GM18867 (cell line): ENCODE measurements at regions not wholly inside any gene's neighbourhood (a gene's known extent, or its start where the extent isn't known, plus 50 kb on each side); places are given as distances from the start of the nearest gene placed in this dataset.

Source experiments
- ATAC-seq: cut with Tn5 transposase; IDR thresholded peaks from one replicate; pipeline ENCODE4 v1.9.1; 2021; ENCODE audit warnings: mild to moderate bottlenecking, moderate library complexity; ENCODE audit not compliant: unreplicated experiment

DNA sequence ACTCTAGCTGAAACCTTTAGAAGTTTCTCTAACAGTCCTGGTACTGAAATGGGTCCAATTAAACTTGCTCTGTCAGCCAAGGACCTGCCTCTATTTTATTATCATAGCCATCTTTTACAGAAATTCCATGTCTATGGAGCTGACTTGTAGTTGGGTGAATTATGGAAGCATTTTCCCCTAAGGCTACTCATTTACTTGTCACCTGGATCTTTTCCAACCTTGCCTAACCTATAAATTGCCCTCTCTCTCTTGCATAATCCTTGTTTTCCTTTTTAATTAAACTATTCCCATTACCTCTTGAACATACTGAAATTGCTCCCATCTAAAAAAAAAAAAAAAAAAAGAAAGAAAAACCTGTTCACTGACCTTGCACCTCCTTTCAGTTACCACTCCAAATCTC lies 74.6 kb upstream of the DOK6 start:
- no peak for ATAC-seq

DNA sequence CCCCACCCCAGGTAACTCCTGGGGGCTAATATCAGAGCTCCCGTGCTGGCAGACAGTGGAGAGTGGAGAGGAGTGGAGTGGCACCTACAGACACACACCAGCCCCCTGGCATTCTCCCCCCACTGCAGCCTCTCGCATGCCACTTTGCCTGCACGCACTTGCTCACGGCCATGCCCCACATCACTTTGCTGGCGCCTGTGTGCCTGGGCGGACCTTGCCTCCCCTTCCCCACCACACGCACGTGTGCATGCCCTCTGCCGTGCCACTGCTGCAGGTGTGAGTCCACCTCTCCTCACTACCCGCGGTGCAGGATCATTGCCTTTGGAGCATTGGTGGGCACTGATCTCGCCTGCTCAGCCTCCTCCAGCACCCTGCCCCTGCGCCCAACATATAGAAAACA lies 72.6 kb upstream of the DOK6 start:
- no peak for ATAC-seq

DNA sequence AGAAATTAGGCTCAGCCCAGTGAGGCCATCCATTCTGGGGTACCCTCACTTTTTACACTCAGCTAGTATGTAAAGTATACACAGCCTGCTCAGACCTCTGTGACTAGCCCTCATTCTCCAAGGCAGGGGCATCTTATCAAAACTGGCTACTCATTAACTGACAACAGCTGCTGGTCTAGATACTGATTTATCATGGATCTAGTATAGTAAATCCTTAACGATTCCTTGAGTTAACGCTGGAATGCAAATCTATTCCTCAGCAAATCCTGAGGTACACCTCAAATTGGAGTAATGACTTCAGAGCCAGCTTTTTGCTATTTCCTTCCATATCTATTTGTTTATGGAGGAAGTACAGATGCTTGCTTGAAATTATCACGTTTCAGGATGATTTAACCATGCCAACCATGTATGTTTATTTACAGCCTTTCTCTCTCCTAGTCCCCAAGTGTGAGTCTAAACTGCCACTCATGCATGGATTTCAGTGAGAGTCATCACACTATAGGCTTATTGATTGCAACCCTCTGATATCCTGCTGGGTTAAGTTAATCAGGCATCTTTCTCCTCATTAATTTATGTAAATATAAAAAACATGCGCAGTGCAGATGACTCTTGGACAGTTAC lies 70.2 kb upstream of the DOK6 start:
- ATAC-seq = no peak

DNA sequence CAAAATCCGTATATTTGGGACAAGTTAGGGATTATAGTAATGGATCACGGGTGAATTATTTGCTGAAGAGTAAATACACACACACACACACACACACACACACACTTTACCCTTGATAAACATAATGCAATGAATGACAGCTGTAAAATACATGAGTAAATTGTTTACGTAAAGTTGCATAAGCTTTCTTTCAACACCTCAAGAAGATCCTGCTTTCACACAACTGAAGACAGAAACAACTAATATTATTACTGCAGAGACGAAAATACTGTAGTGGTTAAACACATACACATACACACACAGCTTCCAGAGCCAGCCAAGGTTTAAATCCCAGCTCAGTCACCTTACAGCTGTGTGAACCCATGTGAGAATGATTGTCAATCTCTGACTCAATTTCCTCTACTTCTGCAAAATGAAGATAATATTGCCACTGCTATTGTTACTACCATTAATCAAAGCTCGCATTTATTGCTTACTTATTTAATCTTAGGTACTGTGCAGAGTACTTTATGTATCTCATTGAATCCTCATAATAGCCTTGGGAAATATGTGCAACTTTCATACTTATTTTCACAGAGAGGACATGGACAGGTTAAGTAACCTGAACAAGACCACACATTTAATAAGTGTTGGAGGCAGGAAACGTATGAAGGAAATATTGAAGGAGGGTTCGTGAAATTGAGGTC lies 50.6 kb upstream of the DOK6 start:
- no peak for ATAC-seq
